Heart left ventricle (tissue), 13 donors: ENCODE measurements at regions not wholly inside any gene's neighbourhood (a gene's known extent, or its start where the extent isn't known, plus 50 kb on each side); places are given as distances from the start of the nearest gene placed in this dataset.

Source experiments
- POLR2A ChIP-seq, 2 donors: fragments of 450-650 bp; IDR thresholded peaks; one replicate each; pipeline ENCODE4 v1.6.1; 2017; ENCODE audit warnings: antibody characterized with exemption in 2 of 2, mild to moderate bottlenecking in 2 of 2, moderate library complexity in 2 of 2
- TF ChIP-seq, protein P1 (sequence below), 12 donors: fragments of 200-600 bp; sonication (generic) in 4 of 12; IDR thresholded peaks; one replicate each; pipeline versions ENCODE4 v1.5.0 to v1.8.0; 2018 to 2022; ENCODE audit warnings: antibody characterized with exemption in 12 of 12, mild to moderate bottlenecking in 5 of 12
- donor health status: ischemic (EF 13 %, LVEDD 7.1; RV severe dilation, severe dysfunction).
- donor health status: DM: no; HTN: yes; CAD: no.
- donor health status: DM: no; HTN: no; CAD: no.
- donor health status: ischemic (EF 25% LVEDD 6.9; RV normal size, moderate dysfunction).
- donor health status: ischemic (EF 25% LVEDD 5.7; RV mildly dilated, moderate dysfunction).
- donor health status: ischemic (EF 35%, LVEDD 5.7; RV mildly dilated, moderate dysfunction).
- donor health status: nonischemic (EF 11% LVEDD 7.7; RV severe dilation, severe dysfunction).
- donor health status: DM: yes; HTN: yes; CAD: no.
- donor health status: PGD.
- donor health status: ischemic (EF 29% LVEDD 5.4; RV normal size, mild dysfunction).
- donor health status: nonischemic (EF 23%, LVEDD 6.1; RV moderate dilation, normal function).

DNA sequence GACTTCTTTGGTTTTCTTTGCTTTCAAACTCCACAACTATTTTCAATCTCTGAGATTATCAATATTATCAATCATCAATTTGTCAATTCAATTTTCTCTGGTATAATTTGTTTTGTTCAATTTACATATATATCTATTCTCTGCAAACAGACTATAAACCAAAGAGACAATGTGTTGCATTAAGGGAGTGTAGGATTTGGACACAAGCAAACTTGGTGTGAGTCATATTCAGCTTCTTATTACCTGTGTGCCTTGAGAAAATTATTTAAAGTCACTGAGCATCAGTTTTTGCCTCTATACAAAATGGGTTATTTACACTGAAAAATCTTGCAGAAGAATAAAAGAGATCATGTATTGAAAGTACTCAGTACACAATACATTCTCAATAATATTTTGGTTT is 177.8 kb downstream of the NECTIN3 start:
- TF ChIP-seq, protein P1, sequence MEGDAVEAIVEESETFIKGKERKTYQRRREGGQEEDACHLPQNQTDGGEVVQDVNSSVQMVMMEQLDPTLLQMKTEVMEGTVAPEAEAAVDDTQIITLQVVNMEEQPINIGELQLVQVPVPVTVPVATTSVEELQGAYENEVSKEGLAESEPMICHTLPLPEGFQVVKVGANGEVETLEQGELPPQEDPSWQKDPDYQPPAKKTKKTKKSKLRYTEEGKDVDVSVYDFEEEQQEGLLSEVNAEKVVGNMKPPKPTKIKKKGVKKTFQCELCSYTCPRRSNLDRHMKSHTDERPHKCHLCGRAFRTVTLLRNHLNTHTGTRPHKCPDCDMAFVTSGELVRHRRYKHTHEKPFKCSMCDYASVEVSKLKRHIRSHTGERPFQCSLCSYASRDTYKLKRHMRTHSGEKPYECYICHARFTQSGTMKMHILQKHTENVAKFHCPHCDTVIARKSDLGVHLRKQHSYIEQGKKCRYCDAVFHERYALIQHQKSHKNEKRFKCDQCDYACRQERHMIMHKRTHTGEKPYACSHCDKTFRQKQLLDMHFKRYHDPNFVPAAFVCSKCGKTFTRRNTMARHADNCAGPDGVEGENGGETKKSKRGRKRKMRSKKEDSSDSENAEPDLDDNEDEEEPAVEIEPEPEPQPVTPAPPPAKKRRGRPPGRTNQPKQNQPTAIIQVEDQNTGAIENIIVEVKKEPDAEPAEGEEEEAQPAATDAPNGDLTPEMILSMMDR (IDR thresholded peaks at IDR 0.05) = no peak
- no peak for TF ChIP-seq POLR2A (IDR thresholded peaks at IDR 0.05)
